NCI-H1930 (cell line): ENCODE measurements at regions not wholly inside any gene's neighbourhood (a gene's known extent, or its start where the extent isn't known, plus 50 kb on each side); places are given as distances from the start of the nearest gene placed in this dataset.
A peak's percentile ranks its signal among the peaks of the same experiment; 100 is the strongest.

Source experiments
- DNase-seq, 2 experiments: peaks; one replicate each; lab custom pipeline; 2025; lab: John Stamatoyannopoulos, UW

DNA sequence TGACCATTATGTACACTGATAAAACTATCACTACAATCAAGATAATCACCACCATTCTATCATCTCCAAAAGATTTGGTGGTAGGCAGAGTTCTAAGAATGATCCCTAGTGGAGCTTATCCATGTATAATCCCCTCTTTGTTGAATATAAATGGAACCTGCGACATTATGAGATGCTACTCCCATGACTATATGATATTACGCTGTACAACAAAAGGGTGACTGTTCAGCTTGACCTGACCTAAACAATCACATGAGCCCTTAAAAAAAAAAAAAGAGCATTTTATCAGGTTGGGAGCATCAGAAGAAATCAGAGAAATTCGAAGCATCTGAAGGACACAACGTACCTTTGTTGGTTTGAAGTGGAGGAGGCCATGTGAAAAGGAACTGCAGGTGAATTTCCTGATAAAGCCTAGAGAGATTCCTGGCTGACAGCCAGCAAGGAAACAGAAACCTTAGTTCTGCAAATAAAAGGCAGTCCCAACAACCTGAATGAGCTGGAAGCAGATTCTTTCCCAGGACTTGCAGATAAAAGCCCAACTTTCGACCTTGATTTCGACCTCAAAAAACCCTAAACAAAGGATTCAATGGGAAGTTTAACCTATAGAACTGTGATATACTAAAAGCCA lies 270.7 kb downstream of the ADRA2A start:
- no peak for DNase-seq

DNA sequence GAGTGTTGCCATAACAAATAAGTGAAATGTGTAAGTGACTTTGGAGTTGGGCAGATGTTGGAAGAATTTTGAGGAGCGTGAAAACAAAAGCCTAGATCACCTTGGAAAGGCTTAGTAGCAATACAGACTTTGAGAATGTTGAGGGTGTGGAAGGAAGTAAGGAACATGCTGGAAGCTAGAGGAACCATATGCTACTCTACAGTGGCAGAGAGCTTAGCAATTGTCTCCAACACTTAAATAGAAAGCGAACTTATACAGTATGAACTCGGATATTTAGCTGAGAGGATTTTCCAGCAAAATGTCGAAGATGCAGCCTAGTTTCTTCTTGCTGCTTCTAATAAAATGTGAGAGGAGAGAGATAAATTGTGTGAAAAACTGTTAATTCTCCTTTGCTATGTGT lies 271.2 kb downstream of the ADRA2A start:
- no peak for DNase-seq

DNA sequence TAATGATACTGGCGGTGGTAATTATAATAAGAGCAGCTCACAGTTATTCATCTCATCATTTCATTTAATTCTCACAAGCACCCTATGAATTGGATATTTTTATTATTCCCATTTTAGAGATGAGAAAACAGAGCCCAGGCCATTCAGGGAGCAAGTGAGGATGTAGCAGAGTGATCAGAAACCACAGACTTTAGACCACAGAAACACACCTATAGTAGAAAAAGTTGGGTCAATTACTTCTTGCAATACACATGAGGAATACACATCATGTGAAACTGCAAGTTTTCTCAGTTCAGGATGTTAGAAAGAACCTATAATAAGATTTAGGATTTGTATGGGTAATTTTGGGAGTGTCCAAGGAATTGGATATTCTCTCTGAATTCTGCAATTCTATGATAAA lies 278.0 kb downstream of the ADRA2A start:
- DNase-seq: no peak

DNA sequence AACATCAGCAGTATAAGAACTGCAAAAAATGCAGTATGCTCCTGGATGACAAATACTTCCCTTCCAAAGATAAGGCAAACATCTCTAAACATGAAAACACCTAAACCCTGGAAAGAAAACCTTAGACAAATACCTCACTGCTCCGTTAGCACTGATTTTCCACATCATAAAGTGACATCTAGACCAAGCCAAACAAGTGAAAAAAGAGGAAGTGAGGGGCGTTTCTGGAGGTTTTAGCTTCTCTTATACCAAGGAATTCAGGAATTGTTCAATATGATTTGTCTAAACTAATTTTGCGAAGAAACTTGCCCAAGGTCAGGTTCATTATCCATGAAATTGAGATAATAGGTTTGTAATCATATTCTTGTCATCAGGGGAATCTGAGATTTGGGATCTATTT lies 279.7 kb downstream of the ADRA2A start:
- DNase-seq: no peak

DNA sequence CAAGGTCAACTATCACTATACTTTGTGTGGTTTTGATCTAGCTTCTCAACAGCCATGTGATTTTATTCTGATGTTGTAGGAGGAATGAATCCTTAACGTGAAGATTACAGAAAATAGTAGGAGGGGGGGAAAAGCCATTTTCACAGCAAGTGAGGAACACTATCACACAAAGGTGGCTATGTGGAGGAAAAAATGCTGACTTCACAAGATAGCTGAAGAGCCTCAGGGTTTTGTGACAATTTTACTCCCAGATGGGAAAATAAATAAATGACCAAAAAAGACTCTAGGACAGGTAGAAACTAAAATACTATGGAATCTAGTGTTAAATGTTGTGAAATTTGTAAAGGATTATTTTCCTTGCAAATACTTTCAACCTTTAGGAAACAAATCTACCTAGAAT lies 281.0 kb downstream of the ADRA2A start:
- DNase-seq: no peak

DNA sequence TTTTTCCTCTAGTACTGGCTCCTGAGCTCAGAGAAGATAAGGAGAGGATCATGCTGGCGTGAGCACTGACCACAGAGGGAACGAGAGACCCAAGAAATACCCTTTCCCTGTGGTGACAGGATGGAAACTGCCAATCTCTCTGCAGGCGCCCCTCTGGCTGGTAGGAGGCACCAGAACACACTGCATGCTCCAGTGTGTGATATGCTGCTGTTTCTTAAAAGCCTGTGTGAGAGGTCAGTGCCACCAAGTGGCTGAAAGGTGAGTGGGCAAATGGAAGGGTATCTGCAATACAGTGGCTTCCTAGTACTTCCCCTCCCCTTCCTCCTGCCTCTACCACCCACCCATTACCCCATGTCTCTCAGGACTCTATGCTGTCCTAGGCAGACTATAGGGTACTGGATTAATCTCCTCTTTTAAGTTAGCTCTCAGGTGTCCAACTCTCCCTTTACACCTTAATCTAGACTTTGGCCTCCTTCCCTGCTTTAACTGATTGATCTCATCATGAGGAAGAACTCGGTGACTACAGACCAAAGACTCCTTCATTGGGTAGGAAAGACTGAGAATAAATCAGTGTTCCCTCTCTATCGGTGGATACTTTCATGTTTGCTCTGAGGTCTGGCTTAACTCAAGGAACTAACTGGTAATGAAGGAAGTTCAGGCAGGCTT lies 283.6 kb downstream of the ADRA2A start:
- DNase-seq: peak in 1 of 2 experiments; percentile 4

DNA sequence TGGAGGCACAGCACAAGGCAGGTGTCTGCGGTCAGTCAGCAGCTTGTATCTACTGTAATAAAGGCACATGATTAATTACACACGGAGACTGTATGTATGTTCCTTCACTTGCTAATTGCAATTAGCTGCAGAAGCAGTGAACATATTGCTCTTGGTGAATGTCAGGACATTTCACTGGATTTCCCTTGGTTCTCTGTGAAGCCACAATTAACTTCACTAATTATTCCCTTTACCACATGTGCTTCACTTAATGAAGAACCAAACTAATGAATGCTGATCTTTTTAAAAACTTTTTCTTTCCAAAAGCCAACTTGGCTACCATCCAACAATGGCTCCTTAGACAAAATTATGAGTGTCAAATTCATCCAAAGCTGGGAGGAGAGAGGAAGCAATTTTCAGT lies 290.7 kb downstream of the ADRA2A start:
- no peak for DNase-seq

DNA sequence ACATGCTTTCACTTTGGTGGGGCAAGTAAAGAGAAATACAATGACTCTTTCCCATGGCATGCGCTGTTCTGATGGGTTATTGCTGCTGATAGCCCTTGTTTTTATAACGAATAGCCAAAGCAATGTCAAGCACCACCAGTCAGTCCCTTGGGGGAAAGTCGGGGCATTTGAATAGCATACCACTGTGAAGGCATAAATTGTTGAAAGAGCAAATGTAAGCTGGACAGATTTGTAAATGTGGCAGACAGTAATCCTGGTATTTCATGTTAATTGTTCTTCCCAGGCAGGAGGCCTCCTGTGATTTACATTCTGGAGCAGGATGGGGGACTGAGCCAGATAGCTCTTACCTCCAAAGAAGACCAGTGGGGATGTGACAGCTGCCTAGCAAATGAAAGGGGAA lies 293.3 kb downstream of the ADRA2A start:
- DNase-seq: no peak

DNA sequence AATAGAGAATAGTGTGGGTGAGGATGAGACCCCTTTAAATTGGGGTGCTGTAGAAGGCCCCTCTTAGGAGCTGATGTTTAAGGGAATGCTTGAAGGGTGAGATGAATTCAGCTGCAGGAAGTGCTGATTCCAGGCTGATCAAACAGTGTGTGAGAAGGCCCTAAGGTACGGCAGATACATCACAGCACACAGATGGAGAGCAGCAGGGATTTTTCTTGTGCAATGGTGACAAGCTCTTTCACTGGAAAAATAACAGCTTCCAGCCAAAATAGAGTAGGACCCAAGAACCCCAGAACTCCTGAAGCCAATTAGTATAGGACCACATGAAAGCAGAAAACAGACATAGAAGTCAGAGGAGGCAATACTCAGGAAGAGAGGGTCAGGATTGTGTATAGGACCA lies 296.9 kb downstream of the ADRA2A start:
- DNase-seq: no peak

DNA sequence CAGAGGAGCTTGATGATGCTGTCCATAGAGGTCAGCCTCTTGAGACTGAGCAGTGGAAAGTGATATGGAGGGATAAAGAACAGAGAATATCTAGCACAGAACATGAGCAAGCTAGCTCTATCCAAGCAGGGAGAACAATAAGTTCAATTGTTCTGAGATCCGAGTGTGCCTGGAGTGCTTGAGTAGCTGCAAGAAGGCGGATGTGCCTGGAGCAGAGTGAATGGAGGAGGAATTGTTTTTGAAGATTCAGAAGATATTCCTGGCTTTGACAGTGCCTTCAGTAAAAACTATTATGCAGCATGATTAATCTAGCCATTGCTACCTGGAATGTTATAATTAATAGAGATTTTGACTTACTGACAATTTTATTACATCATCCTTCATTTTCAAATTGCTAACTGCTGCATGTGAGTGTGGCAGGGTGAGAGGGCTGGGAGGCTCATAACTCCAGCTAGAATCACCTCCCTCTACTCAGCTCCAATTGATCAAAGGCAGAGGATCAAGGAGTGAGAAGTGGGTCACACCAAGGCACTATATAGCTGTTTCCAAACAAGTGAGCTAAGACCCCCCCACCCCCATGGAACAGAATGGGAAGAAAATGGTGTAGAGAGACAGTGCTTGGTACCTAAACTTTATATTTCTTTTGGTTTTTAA lies 302.8 kb downstream of the ADRA2A start:
- no peak for DNase-seq

DNA sequence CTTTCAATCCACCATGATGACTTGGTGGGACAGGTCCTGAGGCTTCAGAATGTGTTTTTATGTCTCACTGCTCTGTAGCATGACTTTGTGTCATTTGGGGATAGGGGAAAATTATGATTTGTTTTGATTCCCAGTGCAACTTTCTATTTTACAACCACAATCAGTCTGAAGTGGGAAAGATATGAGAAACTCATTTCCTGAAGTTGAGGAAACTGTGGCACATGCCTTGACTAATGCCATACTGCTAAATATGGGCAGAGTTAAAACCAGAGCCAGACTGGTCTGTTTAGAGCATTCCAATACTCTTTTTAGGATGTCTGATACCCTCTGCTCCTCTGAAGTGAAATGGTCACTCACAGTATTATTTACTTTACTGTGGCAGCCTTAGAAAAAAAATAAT lies 307.7 kb downstream of the ADRA2A start:
- DNase-seq: no peak

DNA sequence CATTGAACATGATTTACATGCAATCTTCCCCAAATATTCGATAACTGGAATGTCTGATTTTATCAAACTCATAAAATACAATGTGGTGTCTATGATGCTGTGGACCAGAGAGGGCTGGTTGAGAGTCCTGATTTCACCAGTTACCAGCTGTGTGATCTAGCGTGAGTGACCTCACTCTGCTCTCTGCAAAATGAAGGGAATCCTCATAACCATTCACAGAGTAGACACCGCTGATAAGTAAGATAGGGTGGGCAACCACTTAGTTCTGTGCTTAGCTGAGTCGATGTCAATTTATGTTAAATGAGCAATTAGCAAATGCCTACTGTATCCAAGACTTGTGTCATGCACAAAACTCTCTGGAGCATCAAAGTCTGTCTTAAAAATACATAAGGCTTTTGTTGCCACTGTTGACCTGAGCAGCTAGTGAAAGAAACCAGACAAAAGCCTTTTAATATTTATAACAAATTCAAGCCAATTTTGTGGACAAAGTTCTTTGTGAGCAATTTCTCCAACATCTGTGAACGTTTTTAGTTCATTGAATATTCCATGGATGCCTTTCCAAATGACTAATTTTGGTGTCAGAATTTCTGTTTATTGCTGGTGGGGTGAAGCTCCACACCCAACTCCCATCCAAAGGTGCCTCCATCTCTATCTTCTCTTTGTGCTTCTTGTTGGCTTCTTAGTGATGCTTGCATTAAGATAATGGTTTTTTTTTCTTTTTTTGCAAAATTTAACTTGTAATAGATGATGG lies 314.2 kb downstream of the ADRA2A start:
- DNase-seq: no peak

DNA sequence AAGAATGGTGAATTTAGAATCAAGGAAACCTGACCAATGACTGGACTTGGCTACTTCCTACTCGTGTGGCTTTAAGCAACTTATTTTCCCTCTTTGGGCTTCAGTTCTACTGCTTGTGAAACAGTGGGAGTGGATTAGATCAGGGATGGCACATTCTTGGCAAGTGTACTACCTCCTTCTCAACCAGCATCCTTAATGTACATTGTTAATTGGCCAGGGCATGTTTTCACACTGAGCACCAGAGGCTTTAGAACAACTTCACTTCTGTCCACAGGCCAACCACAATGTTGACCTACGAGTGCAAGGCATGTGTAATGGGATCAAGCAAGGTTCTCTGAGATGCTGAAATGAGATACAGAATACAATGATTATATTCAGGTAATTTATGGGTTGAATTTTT lies 315.3 kb downstream of the ADRA2A start:
- no peak for DNase-seq

DNA sequence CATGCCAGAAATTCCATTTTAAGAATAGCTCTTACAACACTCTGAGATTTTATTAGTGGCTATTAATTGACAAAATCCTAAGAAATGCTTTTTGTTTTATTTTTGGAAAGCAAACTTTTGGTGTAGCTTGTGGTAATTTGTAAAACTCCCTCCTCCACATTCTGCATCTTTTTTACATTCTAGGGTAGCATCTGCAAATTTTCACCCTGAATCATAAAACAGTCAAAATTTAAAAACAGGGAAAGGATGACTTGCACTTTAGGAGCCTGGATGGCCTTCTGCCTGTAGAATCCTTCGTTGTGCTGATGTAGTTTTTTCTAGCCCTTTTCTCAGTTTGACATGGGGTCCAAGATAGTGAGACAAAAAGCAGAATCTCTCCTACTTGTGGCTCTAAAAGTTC lies 316.1 kb downstream of the ADRA2A start:
- no peak for DNase-seq

DNA sequence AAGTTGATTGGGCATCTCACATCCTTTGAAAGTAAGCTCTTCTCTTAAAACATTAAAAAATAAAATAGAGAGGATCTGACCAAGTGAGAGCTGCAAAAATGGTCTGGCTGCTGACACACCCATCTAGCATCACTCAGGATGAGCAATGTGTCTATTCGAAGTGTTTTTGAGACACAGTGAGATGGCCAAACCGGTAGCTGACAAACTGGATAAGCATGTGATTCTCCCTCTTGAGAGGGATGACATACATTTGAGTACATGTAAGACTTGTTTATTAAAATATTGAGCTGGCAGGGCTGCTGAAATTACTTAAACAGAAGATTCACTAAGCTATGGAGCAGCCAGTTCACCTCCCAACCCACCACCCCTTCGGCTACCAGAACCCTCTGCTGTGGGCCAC lies 333.9 kb downstream of the ADRA2A start:
- DNase-seq: no peak

DNA sequence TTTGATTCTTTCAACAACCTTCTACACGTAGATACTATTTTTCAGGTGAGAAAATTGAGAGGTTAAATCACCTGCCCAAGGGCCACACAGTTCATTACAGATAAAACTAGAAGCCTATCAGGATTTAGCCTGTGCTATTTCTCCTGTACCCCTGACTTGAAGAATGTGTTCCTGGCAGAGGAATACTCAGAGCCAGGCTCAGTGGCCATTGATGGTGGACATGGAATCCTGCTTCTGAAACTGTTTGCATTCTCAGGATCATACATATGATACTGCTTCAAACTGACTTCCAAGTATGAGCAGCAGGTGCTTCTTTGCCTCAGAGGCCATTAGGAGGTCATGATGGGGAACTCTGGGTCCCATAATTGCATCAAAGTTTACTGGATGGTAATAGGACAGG lies 348.6 kb downstream of the ADRA2A start:
- DNase-seq: no peak

DNA sequence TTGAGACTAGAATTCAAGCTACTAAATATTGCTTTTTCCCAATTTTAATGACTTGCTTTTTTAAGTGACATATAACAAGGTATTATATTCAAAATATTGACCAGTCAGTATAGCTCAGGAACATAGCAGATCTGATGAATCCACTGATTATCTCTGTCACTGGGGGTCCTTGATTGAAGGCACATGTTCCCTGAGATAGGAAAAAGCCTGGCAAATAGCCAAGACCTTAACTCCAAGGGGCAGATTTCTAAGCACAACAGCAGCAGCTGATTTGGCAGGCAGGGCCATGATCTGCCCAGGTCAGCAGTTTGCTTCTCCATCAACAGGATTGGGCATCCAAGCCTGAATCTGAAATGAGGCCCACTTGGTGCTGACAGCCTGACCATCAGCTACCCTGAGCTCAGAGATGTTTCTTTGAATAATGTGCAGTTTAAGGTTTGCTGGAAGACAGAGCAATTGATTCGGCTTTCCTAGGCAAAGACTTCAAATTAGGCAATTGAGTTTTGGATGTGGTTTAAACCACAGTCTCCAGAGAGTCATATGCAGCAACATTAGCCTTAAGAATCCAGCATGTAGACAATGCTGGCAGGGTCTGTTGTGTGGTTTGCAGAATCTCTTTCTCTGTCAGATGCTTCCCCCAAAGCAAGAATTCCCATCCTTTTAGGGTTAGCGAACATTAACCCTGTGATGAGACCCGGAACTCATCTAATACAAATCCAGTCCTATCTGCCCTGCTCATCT lies 352.6 kb downstream of the ADRA2A start:
- DNase-seq: no peak

DNA sequence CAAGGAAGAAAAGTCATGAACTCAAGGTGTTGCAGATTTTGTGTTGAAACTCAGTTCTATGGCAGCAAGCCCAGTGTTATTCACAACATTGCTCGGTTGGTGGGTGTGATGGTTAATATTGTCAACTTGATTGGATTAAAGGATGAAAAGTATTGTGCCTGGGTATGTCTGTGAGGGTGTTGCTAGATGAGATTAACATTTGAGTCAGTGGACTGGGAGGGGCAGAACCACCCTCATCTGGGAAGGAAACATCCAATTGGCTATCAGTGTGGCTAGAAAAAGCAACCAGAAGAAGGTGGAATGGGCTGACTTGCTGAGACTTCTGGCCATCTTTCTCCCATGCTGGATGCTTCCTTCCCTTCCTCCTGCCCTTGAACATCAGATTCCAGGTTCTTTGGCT lies 353.2 kb downstream of the ADRA2A start:
- no peak for DNase-seq

DNA sequence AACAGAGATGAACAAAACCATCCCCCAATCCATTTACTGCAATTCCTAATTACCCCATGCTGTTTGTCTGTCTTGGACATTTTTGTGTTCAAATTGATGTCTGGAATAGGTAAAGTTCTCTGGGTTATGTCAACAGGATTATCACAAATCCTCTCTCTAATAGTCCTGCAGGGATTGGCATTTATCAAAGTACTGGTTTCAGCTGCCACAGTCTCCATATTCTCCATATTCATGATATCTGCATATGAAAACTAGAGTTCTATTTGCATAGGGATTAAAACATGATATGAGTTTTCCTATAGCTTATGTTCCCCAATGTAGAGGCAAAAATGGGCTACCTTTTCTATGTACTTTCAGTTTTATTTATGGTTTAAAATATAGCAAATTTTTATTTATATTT lies 355.8 kb downstream of the ADRA2A start:
- no peak for DNase-seq

DNA sequence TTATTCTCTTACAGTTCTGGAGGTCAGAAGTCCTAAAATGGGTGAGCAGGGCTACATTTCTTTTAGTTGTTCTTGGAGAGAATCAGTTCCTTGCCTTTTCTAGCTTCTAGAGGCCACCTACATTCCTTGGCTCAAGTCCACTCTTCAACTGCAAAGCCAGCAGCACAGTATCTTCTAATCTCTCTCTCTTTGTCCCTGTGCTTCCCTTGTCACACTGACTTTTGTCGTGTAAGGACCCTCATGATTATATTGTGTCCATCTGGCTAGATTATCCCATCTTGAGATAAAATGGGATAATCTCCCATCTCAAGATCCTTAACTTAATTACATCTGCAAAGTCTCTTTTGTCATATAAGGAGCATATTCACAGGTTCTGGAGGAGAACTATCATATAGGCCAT lies 359.0 kb downstream of the ADRA2A start:
- DNase-seq: no peak

DNA sequence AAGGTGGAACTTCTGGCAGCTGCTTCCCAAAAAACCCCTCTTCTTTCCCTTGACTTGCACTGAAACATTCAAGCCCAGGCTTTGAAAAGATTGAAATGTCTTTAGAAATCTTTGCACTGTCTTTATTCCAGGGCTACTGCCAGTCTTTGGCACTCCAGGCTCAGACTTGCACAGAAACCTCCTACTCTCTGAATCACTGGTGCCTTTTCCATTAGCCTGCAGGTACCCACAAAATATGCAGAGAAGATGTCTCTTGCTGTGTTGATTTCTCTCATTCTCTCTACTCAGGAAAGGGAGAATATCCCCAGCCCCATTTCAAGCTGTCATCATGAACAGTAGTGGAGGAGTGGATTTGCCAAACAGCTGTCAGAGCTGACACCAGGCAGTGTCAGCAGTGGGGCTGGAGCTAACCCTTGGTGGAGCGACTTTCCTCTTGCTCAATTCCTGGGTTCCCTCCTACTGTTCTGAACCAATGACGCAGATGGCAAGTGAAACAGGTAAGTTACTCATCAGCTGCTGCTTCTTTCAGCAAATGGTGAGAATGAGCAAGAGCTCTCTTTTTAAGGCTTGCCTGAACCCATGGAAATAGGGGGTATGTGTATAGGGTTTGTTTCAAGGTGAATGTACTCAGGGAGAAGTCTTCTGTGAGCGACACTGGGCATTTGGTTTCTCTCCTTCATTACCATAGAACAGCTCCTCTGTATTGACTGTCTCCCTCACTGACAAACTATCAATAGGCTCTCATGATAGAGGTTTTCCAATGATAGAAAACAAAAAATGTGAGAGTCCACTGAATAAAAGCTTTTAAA lies 362.4 kb downstream of the ADRA2A start:
- DNase-seq: no peak
